Heart left ventricle (tissue), 13 donors: ENCODE measurements at regions not wholly inside any gene's neighbourhood (a gene's known extent, or its start where the extent isn't known, plus 50 kb on each side); places are given as distances from the start of the nearest gene placed in this dataset.

ENCODE experiments used
- POLR2A ChIP-seq, 2 donors: fragments of 450-650 bp; IDR thresholded peaks; one replicate each; pipeline ENCODE4 v1.6.1; 2017; ENCODE audit warnings: antibody characterized with exemption in 2 of 2, mild to moderate bottlenecking in 2 of 2, moderate library complexity in 2 of 2
- TF ChIP-seq, protein P1 (sequence below), 12 donors: fragments of 200-600 bp; sonication (generic) in 4 of 12; IDR thresholded peaks; one replicate each; pipeline versions ENCODE4 v1.5.0 to v1.8.0; 2018 to 2022; ENCODE audit warnings: antibody characterized with exemption in 12 of 12, mild to moderate bottlenecking in 5 of 12
- donor health status: ischemic (EF 13 %, LVEDD 7.1; RV severe dilation, severe dysfunction).
- donor health status: DM: no; HTN: yes; CAD: no.
- donor health status: DM: no; HTN: no; CAD: no.
- donor health status: ischemic (EF 25% LVEDD 6.9; RV normal size, moderate dysfunction).
- donor health status: ischemic (EF 25% LVEDD 5.7; RV mildly dilated, moderate dysfunction).
- donor health status: ischemic (EF 35%, LVEDD 5.7; RV mildly dilated, moderate dysfunction).
- donor health status: nonischemic (EF 11% LVEDD 7.7; RV severe dilation, severe dysfunction).
- donor health status: DM: yes; HTN: yes; CAD: no.
- donor health status: PGD.
- donor health status: ischemic (EF 29% LVEDD 5.4; RV normal size, mild dysfunction).
- donor health status: nonischemic (EF 23%, LVEDD 6.1; RV moderate dilation, normal function).

DNA sequence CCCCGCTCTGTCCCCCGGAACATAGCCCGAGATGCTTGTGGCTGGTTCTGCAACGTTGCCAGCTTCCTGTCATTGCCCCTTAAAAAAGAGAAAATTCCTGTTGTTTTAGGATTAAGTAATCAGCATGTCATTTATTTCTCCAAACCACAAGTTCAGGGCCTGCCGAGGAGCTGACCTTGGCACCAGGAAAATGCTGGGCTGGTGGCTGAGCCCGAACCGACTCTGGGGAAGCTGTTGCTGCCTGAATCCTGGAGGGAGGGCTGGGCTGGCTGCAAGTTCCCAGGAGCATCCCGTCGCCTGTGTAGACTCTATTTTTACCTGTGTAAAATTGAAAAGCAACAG is 130.9 kb upstream of the FOXF1 start:
- TF ChIP-seq, protein P1, sequence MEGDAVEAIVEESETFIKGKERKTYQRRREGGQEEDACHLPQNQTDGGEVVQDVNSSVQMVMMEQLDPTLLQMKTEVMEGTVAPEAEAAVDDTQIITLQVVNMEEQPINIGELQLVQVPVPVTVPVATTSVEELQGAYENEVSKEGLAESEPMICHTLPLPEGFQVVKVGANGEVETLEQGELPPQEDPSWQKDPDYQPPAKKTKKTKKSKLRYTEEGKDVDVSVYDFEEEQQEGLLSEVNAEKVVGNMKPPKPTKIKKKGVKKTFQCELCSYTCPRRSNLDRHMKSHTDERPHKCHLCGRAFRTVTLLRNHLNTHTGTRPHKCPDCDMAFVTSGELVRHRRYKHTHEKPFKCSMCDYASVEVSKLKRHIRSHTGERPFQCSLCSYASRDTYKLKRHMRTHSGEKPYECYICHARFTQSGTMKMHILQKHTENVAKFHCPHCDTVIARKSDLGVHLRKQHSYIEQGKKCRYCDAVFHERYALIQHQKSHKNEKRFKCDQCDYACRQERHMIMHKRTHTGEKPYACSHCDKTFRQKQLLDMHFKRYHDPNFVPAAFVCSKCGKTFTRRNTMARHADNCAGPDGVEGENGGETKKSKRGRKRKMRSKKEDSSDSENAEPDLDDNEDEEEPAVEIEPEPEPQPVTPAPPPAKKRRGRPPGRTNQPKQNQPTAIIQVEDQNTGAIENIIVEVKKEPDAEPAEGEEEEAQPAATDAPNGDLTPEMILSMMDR (IDR thresholded peaks at IDR 0.05): no peak
- no peak for TF ChIP-seq POLR2A (IDR thresholded peaks at IDR 0.05)
